ENCODE measurements at regions not wholly inside any gene's neighbourhood (a gene's known extent, or its start where the extent isn't known, plus 50 kb on each side); places are given as distances from the start of the nearest gene placed in this dataset.

GRCh38 chr16:51509336-51509735 is 358.3 kb upstream of the SALL1 start:
- no peak overlapping the region for H3K4me3 ChIP-seq (ENCODE audit: low read length)
- no peak overlapping the region for H3K9ac ChIP-seq (ENCODE audit: low read length)

GRCh38 chr16:51508490-51509212 is 357.6 kb upstream of the SALL1 start:
- no peaks in the 10 kb centered on the region for H3K9me3 ChIP-seq (ENCODE audit: control insufficient read depth, low read length)
- H3K4me1 ChIP-seq (ENCODE audit: control insufficient read depth, insufficient read depth, low read length) = no peaks in the 10 kb centered on the region
- H3K27me3 ChIP-seq (ENCODE audit: control insufficient read depth, insufficient read depth, low read length) = no peaks in the 10 kb centered on the region
- H3K4me3 ChIP-seq (ENCODE audit: low read length) = no peak overlapping the region
- no peak overlapping the region for H3K9ac ChIP-seq (ENCODE audit: low read length)
- no peaks in the 10 kb centered on the region for H3K36me3 ChIP-seq (ENCODE audit: control insufficient read depth, insufficient read depth, low read length)

More at GRCh38 chr16:51509336-51509735, 358.3 kb upstream of the SALL1 start:
- Histone ChIP-seq H3K36me3 (ENCODE audit: control insufficient read depth, insufficient read depth, low read length) (no peaks in the 10 kb centered on the region), H3K9me3 (ENCODE audit: control insufficient read depth, low read length) (no peaks in the 10 kb centered on the region), H3K27me3 (ENCODE audit: control insufficient read depth, insufficient read depth, low read length) (no peaks in the 10 kb centered on the region), H3K4me1 (ENCODE audit: control insufficient read depth, insufficient read depth, low read length) (no peaks in the 10 kb centered on the region)

- Histone ChIP-seq H3K9me3 (ENCODE audit: control insufficient read depth, low read length) (no peaks in the 10 kb centered on the region), H3K27me3 (ENCODE audit: control insufficient read depth, insufficient read depth, low read length) (no peaks in the 10 kb centered on the region), H3K9ac (ENCODE audit: low read length) (no peak overlapping the region), H3K36me3 (ENCODE audit: control insufficient read depth, insufficient read depth, low read length) (no peaks in the 10 kb centered on the region), H3K4me3 (ENCODE audit: low read length) (no peak overlapping the region), H3K4me1 (ENCODE audit: control insufficient read depth, insufficient read depth, low read length) (no peaks in the 10 kb centered on the region)
Measured at GRCh38 chr16:51507286-51507685, 356.2 kb upstream of the SALL1 start.

GRCh38 chr16:51500306-51500705 is 349.2 kb upstream of the SALL1 start:
- H3K4me3 ChIP-seq (ENCODE audit: low read length) = no peak overlapping the region

GRCh38 chr16:51497541-51498211 is 346.6 kb upstream of the SALL1 start:
- Histone ChIP-seq H3K9ac (ENCODE audit: low read length) (no peak overlapping the region), H3K4me3 (ENCODE audit: low read length) (no peak overlapping the region), H3K36me3 (ENCODE audit: control insufficient read depth, insufficient read depth, low read length) (no peaks in the 10 kb centered on the region), H3K4me1 (ENCODE audit: control insufficient read depth, insufficient read depth, low read length) (no peaks in the 10 kb centered on the region), H3K27me3 (ENCODE audit: control insufficient read depth, insufficient read depth, low read length) (no peaks in the 10 kb centered on the region), H3K9me3 (ENCODE audit: control insufficient read depth, low read length) (no peaks in the 10 kb centered on the region)

More at GRCh38 chr16:51500306-51500705, 349.2 kb upstream of the SALL1 start:
- H3K36me3 ChIP-seq (ENCODE audit: control insufficient read depth, insufficient read depth, low read length) = no peaks in the 10 kb centered on the region
- no peak overlapping the region for H3K9ac ChIP-seq (ENCODE audit: low read length)
- H3K27me3 ChIP-seq (ENCODE audit: control insufficient read depth, insufficient read depth, low read length) = no peaks in the 10 kb centered on the region
- H3K4me1 ChIP-seq (ENCODE audit: control insufficient read depth, insufficient read depth, low read length) = no peaks in the 10 kb centered on the region
- no peaks in the 10 kb centered on the region for H3K9me3 ChIP-seq (ENCODE audit: control insufficient read depth, low read length)

GRCh38 chr16:51490866-51491265 is 339.8 kb upstream of the SALL1 start:
- Histone ChIP-seq H3K4me3 (ENCODE audit: low read length) (no peak overlapping the region), H3K36me3 (ENCODE audit: control insufficient read depth, insufficient read depth, low read length) (no peaks in the 10 kb centered on the region), H3K27me3 (ENCODE audit: control insufficient read depth, insufficient read depth, low read length) (no peaks in the 10 kb centered on the region), H3K9me3 (ENCODE audit: control insufficient read depth, low read length) (no peaks in the 10 kb centered on the region), H3K4me1 (ENCODE audit: control insufficient read depth, insufficient read depth, low read length) (no peaks in the 10 kb centered on the region), H3K9ac (ENCODE audit: low read length) (no peak overlapping the region)

- Histone ChIP-seq H3K4me3 (ENCODE audit: low read length) (no peak overlapping the region), H3K9me3 (ENCODE audit: control insufficient read depth, low read length) (no peaks in the 10 kb centered on the region), H3K27me3 (ENCODE audit: control insufficient read depth, insufficient read depth, low read length) (no peaks in the 10 kb centered on the region), H3K4me1 (ENCODE audit: control insufficient read depth, insufficient read depth, low read length) (no peaks in the 10 kb centered on the region), H3K9ac (ENCODE audit: low read length) (no peak overlapping the region), H3K36me3 (ENCODE audit: control insufficient read depth, insufficient read depth, low read length) (no peaks in the 10 kb centered on the region)
Measured at GRCh38 chr16:51487880-51488279, 336.8 kb upstream of the SALL1 start.

GRCh38 chr16:51474414-51475091 is 323.5 kb upstream of the SALL1 start:
- H3K4me1 ChIP-seq (ENCODE audit: control insufficient read depth, insufficient read depth, low read length) = no peaks in the 10 kb centered on the region
- H3K9me3 ChIP-seq (ENCODE audit: control insufficient read depth, low read length) = no peaks in the 10 kb centered on the region
- no peaks in the 10 kb centered on the region for H3K27me3 ChIP-seq (ENCODE audit: control insufficient read depth, insufficient read depth, low read length)
- no peak overlapping the region for H3K9ac ChIP-seq (ENCODE audit: low read length)
- H3K4me3 ChIP-seq (ENCODE audit: low read length) = no peak overlapping the region
- no peaks in the 10 kb centered on the region for H3K36me3 ChIP-seq (ENCODE audit: control insufficient read depth, insufficient read depth, low read length)

GRCh38 chr16:51473091-51473490 is 322.0 kb upstream of the SALL1 start:
- no peaks in the 10 kb centered on the region for H3K4me1 ChIP-seq (ENCODE audit: control insufficient read depth, insufficient read depth, low read length)
- H3K4me3 ChIP-seq (ENCODE audit: low read length) = no peak overlapping the region
- H3K9me3 ChIP-seq (ENCODE audit: control insufficient read depth, low read length) = no peaks in the 10 kb centered on the region
- no peaks in the 10 kb centered on the region for H3K36me3 ChIP-seq (ENCODE audit: control insufficient read depth, insufficient read depth, low read length)
- H3K27me3 ChIP-seq (ENCODE audit: control insufficient read depth, insufficient read depth, low read length) = no peaks in the 10 kb centered on the region
- H3K9ac ChIP-seq (ENCODE audit: low read length) = no peak overlapping the region

- Histone ChIP-seq H3K4me3 (ENCODE audit: low read length) (no peak overlapping the region), H3K9me3 (ENCODE audit: control insufficient read depth, low read length) (no peaks in the 10 kb centered on the region), H3K36me3 (ENCODE audit: control insufficient read depth, insufficient read depth, low read length) (no peaks in the 10 kb centered on the region), H3K4me1 (ENCODE audit: control insufficient read depth, insufficient read depth, low read length) (no peaks in the 10 kb centered on the region), H3K27me3 (ENCODE audit: control insufficient read depth, insufficient read depth, low read length) (no peaks in the 10 kb centered on the region), H3K9ac (ENCODE audit: low read length) (no peak overlapping the region)
Measured at GRCh38 chr16:51470492-51470891, 319.4 kb upstream of the SALL1 start.

- H3K27me3 ChIP-seq (ENCODE audit: control insufficient read depth, insufficient read depth, low read length) = no peaks in the 10 kb centered on the region
- no peak overlapping the region for H3K4me3 ChIP-seq (ENCODE audit: low read length)
- H3K9me3 ChIP-seq (ENCODE audit: control insufficient read depth, low read length) = no peaks in the 10 kb centered on the region
Measured at GRCh38 chr16:51464996-51465395, 313.9 kb upstream of the SALL1 start.

GRCh38 chr16:51461255-51461654 is 310.2 kb upstream of the SALL1 start:
- no peak overlapping the region for H3K4me3 ChIP-seq (ENCODE audit: low read length)
- H3K27me3 ChIP-seq (ENCODE audit: control insufficient read depth, insufficient read depth, low read length) = no peaks in the 10 kb centered on the region
- no peaks in the 10 kb centered on the region for H3K36me3 ChIP-seq (ENCODE audit: control insufficient read depth, insufficient read depth, low read length)
- H3K9me3 ChIP-seq (ENCODE audit: control insufficient read depth, low read length) = no peaks in the 10 kb centered on the region
- H3K4me1 ChIP-seq (ENCODE audit: control insufficient read depth, insufficient read depth, low read length) = no peaks in the 10 kb centered on the region
- no peak overlapping the region for H3K9ac ChIP-seq (ENCODE audit: low read length)

More at GRCh38 chr16:51464996-51465395, 313.9 kb upstream of the SALL1 start:
- no peak overlapping the region for H3K9ac ChIP-seq (ENCODE audit: low read length)
- no peaks in the 10 kb centered on the region for H3K36me3 ChIP-seq (ENCODE audit: control insufficient read depth, insufficient read depth, low read length)
- H3K4me1 ChIP-seq (ENCODE audit: control insufficient read depth, insufficient read depth, low read length) = no peaks in the 10 kb centered on the region

All from mucosa of stomach (tissue), 1 donor.